Stimulated activated CD8-positive, alpha-beta memory T cell treated with anti-CD3 and anti-CD28 coated beads, Interleukin-15, amount 100 ng/mL, for 48 hours (primary cell): ENCODE measurements at regions not wholly inside any gene's neighbourhood (a gene's known extent, or its start where the extent isn't known, plus 50 kb on each side); places are given as distances from the start of the nearest gene placed in this dataset.
"Not testable (repeated sequence)": the region's sequence is repeated elsewhere in the genome, so short reads cannot be mapped to it uniquely, and the experiment has no call there.

Experiments used
- DNase-seq, 2 donors: peaks; one replicate each; pipeline ENCODE4 v3.0.0-alpha.2; 2020; ENCODE audit warnings: low read depth in 2 of 2

- no peak for DNase-seq
These were observed 98.6 kb upstream of the MSX2 start for GRCh38 chr5:174625591-174626350.

GRCh38 chr5:174626369-174626920 lies 97.9 kb upstream of the MSX2 start:
- DNase-seq = no peak

- DNase-seq = no peak
These were observed 88.3 kb upstream of the MSX2 start for GRCh38 chr5:174636094-174636493.

- no peak for DNase-seq
These were observed 81.5 kb upstream of the MSX2 start for GRCh38 chr5:174642816-174643405.

- DNase-seq = no peak
These were observed 79.9 kb upstream of the MSX2 start for GRCh38 chr5:174644436-174644835.

GRCh38 chr5:174644923-174645322 lies 79.5 kb upstream of the MSX2 start:
- DNase-seq = no peak

GRCh38 chr5:174645677-174646076 lies 78.7 kb upstream of the MSX2 start:
- DNase-seq = no peak

- not testable (repeated sequence) for DNase-seq
These were observed 75.8 kb upstream of the MSX2 start for GRCh38 chr5:174648618-174649017.

GRCh38 chr5:174649391-174649790 lies 75.0 kb upstream of the MSX2 start:
- no peak for DNase-seq

- DNase-seq = no peak
These were observed 69.9 kb upstream of the MSX2 start for GRCh38 chr5:174654442-174654841.

GRCh38 chr5:174655351-174655750 lies 69.0 kb upstream of the MSX2 start:
- no peak for DNase-seq

- DNase-seq = no peak
These were observed 60.1 kb upstream of the MSX2 start for GRCh38 chr5:174664180-174664850.

- DNase-seq = no peak
These were observed 59.0 kb upstream of the MSX2 start for GRCh38 chr5:174665347-174665746.

GRCh38 chr5:174667526-174667925 lies 56.9 kb upstream of the MSX2 start:
- no peak for DNase-seq

- DNase-seq = no peak
These were observed 56.0 kb upstream of the MSX2 start for GRCh38 chr5:174668349-174668748.
